ENCODE measurements at regions not wholly inside any gene's neighbourhood (a gene's known extent, or its start where the extent isn't known, plus 50 kb on each side); places are given as distances from the start of the nearest gene placed in this dataset.

GRCh38 chr10:117868151-117868550 lies 178.6 kb downstream of the RAB11FIP2 start:
- no peak for DNase-seq (ENCODE audit: low read depth)

- no peak for DNase-seq (ENCODE audit: low read depth)
Observed at GRCh38 chr10:117875793-117876192, 170.9 kb downstream of the RAB11FIP2 start.

GRCh38 chr10:117876210-117876609 lies 170.5 kb downstream of the RAB11FIP2 start:
- DNase-seq (ENCODE audit: low read depth) = no peak

- DNase-seq (ENCODE audit: low read depth) = no peak
Observed at GRCh38 chr10:117878626-117879025, 168.1 kb downstream of the RAB11FIP2 start.

- no peak for DNase-seq (ENCODE audit: low read depth)
Observed at GRCh38 chr10:117884093-117884492, 162.6 kb downstream of the RAB11FIP2 start.

GRCh38 chr10:117884592-117884991 lies 162.1 kb downstream of the RAB11FIP2 start:
- DNase-seq (ENCODE audit: low read depth) = no peak

GRCh38 chr10:117885206-117885829 lies 161.4 kb downstream of the RAB11FIP2 start:
- no peak for DNase-seq (ENCODE audit: low read depth)

- no peak for DNase-seq (ENCODE audit: low read depth)
Observed at GRCh38 chr10:117886766-117887165, 160.0 kb downstream of the RAB11FIP2 start.

GRCh38 chr10:117889664-117890063 lies 157.1 kb downstream of the RAB11FIP2 start:
- DNase-seq (ENCODE audit: low read depth) = no peak

GRCh38 chr10:117892681-117893220 lies 154.0 kb downstream of the RAB11FIP2 start:
- no peak for DNase-seq (ENCODE audit: low read depth)

GRCh38 chr10:117894339-117894738 lies 152.4 kb downstream of the RAB11FIP2 start:
- no peak for DNase-seq (ENCODE audit: low read depth)

GRCh38 chr10:117896517-117896916 lies 150.2 kb downstream of the RAB11FIP2 start:
- DNase-seq (ENCODE audit: low read depth) = no peak

- DNase-seq (ENCODE audit: low read depth) = no peak
Observed at GRCh38 chr10:117899181-117899683, 147.5 kb downstream of the RAB11FIP2 start.

- DNase-seq (ENCODE audit: low read depth) = no peak
Observed at GRCh38 chr10:117900280-117900679, 146.5 kb downstream of the RAB11FIP2 start.

- DNase-seq (ENCODE audit: low read depth) = no peak
Observed at GRCh38 chr10:117903854-117904253, 142.9 kb downstream of the RAB11FIP2 start.

- DNase-seq (ENCODE audit: low read depth) = no peak
Observed at GRCh38 chr10:117905404-117905803, 141.3 kb downstream of the RAB11FIP2 start.

- no peak for DNase-seq (ENCODE audit: low read depth)
Observed at GRCh38 chr10:117911684-117912083, 135.1 kb downstream of the RAB11FIP2 start.

- DNase-seq (ENCODE audit: low read depth) = no peak
Observed at GRCh38 chr10:117914334-117914733, 132.4 kb downstream of the RAB11FIP2 start.

GRCh38 chr10:117920956-117921355 lies 125.8 kb downstream of the RAB11FIP2 start:
- no peak for DNase-seq (ENCODE audit: low read depth)

GRCh38 chr10:117921421-117921820 lies 125.3 kb downstream of the RAB11FIP2 start:
- no peak for DNase-seq (ENCODE audit: low read depth)

GRCh38 chr10:117924820-117925219 lies 121.9 kb downstream of the RAB11FIP2 start:
- DNase-seq (ENCODE audit: low read depth) = no peak

GRCh38 chr10:117925369-117925768 lies 121.4 kb downstream of the RAB11FIP2 start:
- DNase-seq (ENCODE audit: low read depth) = no peak

- no peak for DNase-seq (ENCODE audit: low read depth)
Observed at GRCh38 chr10:117926491-117926890, 120.2 kb downstream of the RAB11FIP2 start.

- DNase-seq (ENCODE audit: low read depth) = no peak
Observed at GRCh38 chr10:117927332-117927731, 119.4 kb downstream of the RAB11FIP2 start.

Measured in stromal cell of bone marrow (primary cell).